GM18907 (cell line): ENCODE measurements at regions not wholly inside any gene's neighbourhood (a gene's known extent, or its start where the extent isn't known, plus 50 kb on each side); places are given as distances from the start of the nearest gene placed in this dataset.

Experiments used
- ATAC-seq: cut with Tn5 transposase; IDR thresholded peaks from one replicate; pipeline ENCODE4 v1.9.1; 2021; ENCODE audit warnings: mild to moderate bottlenecking, moderate library complexity; ENCODE audit not compliant: unreplicated experiment

GRCh38 chr3:170784406-170784805 is 85.6 kb downstream of the RPL22L1 start:
- ATAC-seq: no peak

GRCh38 chr3:170780955-170781354 is 89.0 kb downstream of the RPL22L1 start:
- ATAC-seq: no peak

- no peak for ATAC-seq
Observed at GRCh38 chr3:170780471-170780870, 89.5 kb downstream of the RPL22L1 start.

- no peak for ATAC-seq
Observed at GRCh38 chr3:170778240-170779217, 91.5 kb downstream of the RPL22L1 start.

GRCh38 chr3:170777564-170777926 is 92.5 kb downstream of the RPL22L1 start:
- ATAC-seq: no peak

GRCh38 chr3:170776887-170777563 is 93.0 kb downstream of the RPL22L1 start:
- no peak for ATAC-seq

GRCh38 chr3:170773682-170774425 is 96.1 kb downstream of the RPL22L1 start:
- ATAC-seq: no peak

GRCh38 chr3:170772175-170772574 is 97.8 kb downstream of the RPL22L1 start:
- no peak for ATAC-seq

GRCh38 chr3:170768334-170768801 is 101.6 kb downstream of the RPL22L1 start:
- no peak for ATAC-seq

GRCh38 chr3:170767576-170767941 is 102.4 kb downstream of the RPL22L1 start:
- no peak for ATAC-seq

GRCh38 chr3:170766823-170767575 is 103.0 kb downstream of the RPL22L1 start:
- ATAC-seq: no peak

- ATAC-seq: no peak
Observed at GRCh38 chr3:170766253-170766652, 103.7 kb downstream of the RPL22L1 start.

- no peak for ATAC-seq
Observed at GRCh38 chr3:170765419-170766078, 104.4 kb downstream of the RPL22L1 start.

- ATAC-seq: no peak
Observed at GRCh38 chr3:170764017-170764416, 106.0 kb downstream of the RPL22L1 start.

GRCh38 chr3:170762064-170762463 is 107.9 kb downstream of the RPL22L1 start:
- no peak for ATAC-seq

- no peak for ATAC-seq
Observed at GRCh38 chr3:170761103-170761502, 108.9 kb downstream of the RPL22L1 start.

- no peak for ATAC-seq
Observed at GRCh38 chr3:170760174-170760526, 109.8 kb downstream of the RPL22L1 start.

GRCh38 chr3:170759511-170760173 is 110.4 kb downstream of the RPL22L1 start:
- no peak for ATAC-seq

- no peak for ATAC-seq
Observed at GRCh38 chr3:170757038-170757437, 113.0 kb downstream of the RPL22L1 start.

- no peak for ATAC-seq
Observed at GRCh38 chr3:170754311-170754693, 115.7 kb downstream of the RPL22L1 start.
